ENCODE measurements at regions not wholly inside any gene's neighbourhood (a gene's known extent, or its start where the extent isn't known, plus 50 kb on each side); places are given as distances from the start of the nearest gene placed in this dataset.

GRCh38 chr5:172548311-172548731 is 92.7 kb upstream of the NEURL1B start:
- TF ChIP-seq CTCF (IDR thresholded peaks at IDR 0.05) (no peak), POLR2A (IDR thresholded peaks at IDR 0.05) (no peak)
